Erythroblast (primary cell): ENCODE measurements at regions not wholly inside any gene's neighbourhood (a gene's known extent, or its start where the extent isn't known, plus 50 kb on each side); places are given as distances from the start of the nearest gene placed in this dataset.

Source experiments
- GATA1 ChIP-seq: IDR thresholded peaks from 2 replicates; pipeline ENCODE4 v1.6.1; 2011; ENCODE audit warnings: low read depth, mild to moderate bottlenecking, control low read depth, low read length, moderate library complexity
- POLR2A ChIP-seq: IDR thresholded peaks from 2 replicates; pipeline ENCODE4 v1.6.1; 2011; ENCODE audit warnings: mild to moderate bottlenecking, low read length

GRCh38 chr1:81119319-81119718 lies 681.4 kb upstream of the ADGRL2 start:
- no peak for TF ChIP-seq POLR2A
- TF ChIP-seq GATA1, result no peak
